ENCODE measurements at regions not wholly inside any gene's neighbourhood (a gene's known extent, or its start where the extent isn't known, plus 50 kb on each side); places are given as distances from the start of the nearest gene placed in this dataset.
"Not testable (repeated sequence)": the region's sequence is repeated elsewhere in the genome, so short reads cannot be mapped to it uniquely, and the experiment has no call there.

GRCh38 chr9:3746296-3747275 lies 220.8 kb upstream of the RFX3 start:
- no peak for DNase-seq
- H3K4me3 ChIP-seq (ENCODE audit: low read length): no peak overlapping the region
- WGBS (ENCODE audit: insufficient coverage, low lambda C conversion rate): 33% methylated on average over 1 of the region's 1 CpG
- H3K27ac ChIP-seq (ENCODE audit: low read length): no peak overlapping the region
- no peaks in the 10 kb centered on the region for H3K4me1 ChIP-seq (ENCODE audit: control insufficient read depth, insufficient read depth, low read length)
- H3K9me3 ChIP-seq (ENCODE audit: control insufficient read depth, low read depth, low read length): no peaks in the 10 kb centered on the region
- no peaks in the 10 kb centered on the region for H3K27me3 ChIP-seq (ENCODE audit: control insufficient read depth, insufficient read depth, low read length)
- no peaks in the 10 kb centered on the region for H3K36me3 ChIP-seq (ENCODE audit: control insufficient read depth, insufficient read depth, low read length)

- Histone ChIP-seq H3K27me3 (ENCODE audit: control insufficient read depth, insufficient read depth, low read length) (no peaks in the 10 kb centered on the region), H3K36me3 (ENCODE audit: control insufficient read depth, insufficient read depth, low read length) (no peaks in the 10 kb centered on the region), H3K4me3 (ENCODE audit: low read length) (no peak overlapping the region), H3K4me1 (ENCODE audit: control insufficient read depth, insufficient read depth, low read length) (peaks cover 2% of the 10 kb centered on the region), H3K27ac (ENCODE audit: low read length) (no peak overlapping the region), H3K9me3 (ENCODE audit: control insufficient read depth, low read depth, low read length) (no peaks in the 10 kb centered on the region)
- no peak for DNase-seq
- no CpG with 5 or more reads among the region's 2 CpGs for WGBS (ENCODE audit: insufficient coverage, low lambda C conversion rate)
These were observed 218.2 kb upstream of the RFX3 start for GRCh38 chr9:3743901-3744413.

GRCh38 chr9:3742586-3742985 lies 216.8 kb upstream of the RFX3 start:
- H3K27ac ChIP-seq (ENCODE audit: low read length): no peak overlapping the region
- no peak overlapping the region for H3K4me3 ChIP-seq (ENCODE audit: low read length)
- H3K4me1 ChIP-seq (ENCODE audit: control insufficient read depth, insufficient read depth, low read length): peaks cover 2% of the 10 kb centered on the region
- no peaks in the 10 kb centered on the region for H3K9me3 ChIP-seq (ENCODE audit: control insufficient read depth, low read depth, low read length)
- no peaks in the 10 kb centered on the region for H3K27me3 ChIP-seq (ENCODE audit: control insufficient read depth, insufficient read depth, low read length)
- no peak for DNase-seq
- no peaks in the 10 kb centered on the region for H3K36me3 ChIP-seq (ENCODE audit: control insufficient read depth, insufficient read depth, low read length)
- WGBS (ENCODE audit: insufficient coverage, low lambda C conversion rate): no CpG with 5 or more reads among the region's 3 CpGs

- 80% methylated on average over 2 of the region's 3 CpGs for WGBS (ENCODE audit: insufficient coverage, low lambda C conversion rate)
- peaks cover 2% of the 10 kb centered on the region for H3K4me1 ChIP-seq (ENCODE audit: control insufficient read depth, insufficient read depth, low read length)
- no peaks in the 10 kb centered on the region for H3K27me3 ChIP-seq (ENCODE audit: control insufficient read depth, insufficient read depth, low read length)
- H3K27ac ChIP-seq (ENCODE audit: low read length): no peak overlapping the region
- H3K4me3 ChIP-seq (ENCODE audit: low read length): no peak overlapping the region
- no peaks in the 10 kb centered on the region for H3K9me3 ChIP-seq (ENCODE audit: control insufficient read depth, low read depth, low read length)
- no peak for DNase-seq
- H3K36me3 ChIP-seq (ENCODE audit: control insufficient read depth, insufficient read depth, low read length): no peaks in the 10 kb centered on the region
These were observed 215.9 kb upstream of the RFX3 start for GRCh38 chr9:3741729-3742128.

- Histone ChIP-seq H3K27me3 (ENCODE audit: control insufficient read depth, insufficient read depth, low read length) (no peaks in the 10 kb centered on the region), H3K4me3 (ENCODE audit: low read length) (no peak overlapping the region), H3K4me1 (ENCODE audit: control insufficient read depth, insufficient read depth, low read length) (peaks cover 2% of the 10 kb centered on the region), H3K9me3 (ENCODE audit: control insufficient read depth, low read depth, low read length) (no peaks in the 10 kb centered on the region), H3K27ac (ENCODE audit: low read length) (no peak overlapping the region), H3K36me3 (ENCODE audit: control insufficient read depth, insufficient read depth, low read length) (no peaks in the 10 kb centered on the region)
- 93% methylated on average over 4 of the region's 9 CpGs for WGBS (ENCODE audit: insufficient coverage, low lambda C conversion rate)
- DNase-seq: no peak
These were observed 215.1 kb upstream of the RFX3 start for GRCh38 chr9:3740690-3741419.

- WGBS (ENCODE audit: insufficient coverage, low lambda C conversion rate): 50% methylated on average over 2 of the region's 5 CpGs
- Histone ChIP-seq H3K4me1 (ENCODE audit: control insufficient read depth, insufficient read depth, low read length) (peaks cover 2% of the 10 kb centered on the region), H3K9me3 (ENCODE audit: control insufficient read depth, low read depth, low read length) (no peaks in the 10 kb centered on the region), H3K36me3 (ENCODE audit: control insufficient read depth, insufficient read depth, low read length) (no peaks in the 10 kb centered on the region), H3K27me3 (ENCODE audit: control insufficient read depth, insufficient read depth, low read length) (no peaks in the 10 kb centered on the region), H3K4me3 (ENCODE audit: low read length) (no peak overlapping the region), H3K27ac (ENCODE audit: low read length) (no peak overlapping the region)
- DNase-seq: no peak
These were observed 210.4 kb upstream of the RFX3 start for GRCh38 chr9:3736161-3736560.

GRCh38 chr9:3735251-3735650 lies 209.4 kb upstream of the RFX3 start:
- Histone ChIP-seq H3K4me1 (ENCODE audit: control insufficient read depth, insufficient read depth, low read length) (peaks cover 2% of the 10 kb centered on the region), H3K27ac (ENCODE audit: low read length) (no peak overlapping the region), H3K27me3 (ENCODE audit: control insufficient read depth, insufficient read depth, low read length) (no peaks in the 10 kb centered on the region), H3K9me3 (ENCODE audit: control insufficient read depth, low read depth, low read length) (no peaks in the 10 kb centered on the region), H3K36me3 (ENCODE audit: control insufficient read depth, insufficient read depth, low read length) (no peaks in the 10 kb centered on the region), H3K4me3 (ENCODE audit: low read length) (no peak overlapping the region)
- 60% methylated on average over 1 of the region's 4 CpGs for WGBS (ENCODE audit: insufficient coverage, low lambda C conversion rate)
- no peak for DNase-seq

GRCh38 chr9:3733527-3734262 lies 207.9 kb upstream of the RFX3 start:
- H3K27me3 ChIP-seq (ENCODE audit: control insufficient read depth, insufficient read depth, low read length); H3K27ac ChIP-seq (ENCODE audit: low read length); H3K4me3 ChIP-seq (ENCODE audit: low read length); H3K36me3 ChIP-seq (ENCODE audit: control insufficient read depth, insufficient read depth, low read length); H3K4me1 ChIP-seq (ENCODE audit: control insufficient read depth, insufficient read depth, low read length); DNase-seq; H3K9me3 ChIP-seq (ENCODE audit: control insufficient read depth, low read depth, low read length): not testable (repeated sequence)
- no CpG with 5 or more reads among the region's 56 CpGs for WGBS (ENCODE audit: insufficient coverage, low lambda C conversion rate)

- no CpG with 5 or more reads among the region's 3 CpGs for WGBS (ENCODE audit: insufficient coverage, low lambda C conversion rate)
- Histone ChIP-seq H3K36me3 (ENCODE audit: control insufficient read depth, insufficient read depth, low read length) (no peaks in the 10 kb centered on the region), H3K4me3 (ENCODE audit: low read length) (no peak overlapping the region), H3K9me3 (ENCODE audit: control insufficient read depth, low read depth, low read length) (no peaks in the 10 kb centered on the region), H3K27ac (ENCODE audit: low read length) (no peak overlapping the region), H3K4me1 (ENCODE audit: control insufficient read depth, insufficient read depth, low read length) (no peaks in the 10 kb centered on the region), H3K27me3 (ENCODE audit: control insufficient read depth, insufficient read depth, low read length) (no peaks in the 10 kb centered on the region)
- no peak for DNase-seq
These were observed 207.2 kb upstream of the RFX3 start for GRCh38 chr9:3733039-3733408.

Data from large intestine (tissue), 3 donors.